Panc1 (cell line): ENCODE measurements at regions not wholly inside any gene's neighbourhood (a gene's known extent, or its start where the extent isn't known, plus 50 kb on each side); places are given as distances from the start of the nearest gene placed in this dataset.

Experiments used
- ATAC-seq: fragments of 200-7000 bp; cut with Tn5 transposase; 2 replicates; pipeline ENCODE4 v1.9.1; 2020; ENCODE audit warnings: mild to moderate bottlenecking, moderate library complexity
- BruUV-seq: library from RNA; stranded (reverse); fragments of 400-500 nt; replicated peaks from 2 replicates; lab custom pipeline; 2021; lab: Mats Ljungman, UMichigan
- CTCF ChIA-PET: fragments of 300-600 bp; sonication (Branson Sonifier 250); formaldehyde crosslinking; loops from one replicate; lab custom pipeline; 2022; ENCODE audit warnings: antibody characterized with exemption; lab: Charles Lee
- POLR2A ChIA-PET: fragments of 300-600 bp; sonication (Branson Sonifier 250); formaldehyde crosslinking; loops from one replicate; lab custom pipeline; 2022; ENCODE audit warnings: antibody characterized with exemption; lab: Charles Lee
- DNase-seq: peaks from one replicate; pipeline ENCODE4 v3.0.0-alpha.2; 2010; ENCODE audit warnings: low read depth, low spot score
- H3K27ac ChIP-seq: 2 replicates; pipeline ENCODE4 v1.5.1; 2011; ENCODE audit warnings: mild to moderate bottlenecking, low read length, inconsistent platforms
- H3K27me3 ChIP-seq: fragments of 200-500 bp; sonication (Bioruptor generic); 2 replicates; pipeline ENCODE4 v1.6.0; 2014; ENCODE audit warnings: low read length, inconsistent platforms; ENCODE audit not compliant: control insufficient read depth, insufficient read depth
- H3K36me3 ChIP-seq: fragments of 200-500 bp; sonication (Bioruptor generic); 2 replicates; pipeline ENCODE4 v1.5.1; 2014; ENCODE audit warnings: inconsistent platforms, mild to moderate bottlenecking, low read length, moderate library complexity; ENCODE audit not compliant: control insufficient read depth, insufficient read depth
- H3K4me1 ChIP-seq: 2 replicates; pipeline ENCODE4 v1.5.1; 2011; ENCODE audit warnings: inconsistent platforms, mild to moderate bottlenecking, low read length, moderate library complexity; ENCODE audit not compliant: control insufficient read depth, insufficient read depth
- H3K4me3 ChIP-seq, 2 experiments: 2 replicates each; pipeline ENCODE4 v1.5.1; 2011 to 2012; ENCODE audit warnings: low read depth in 2 of 2, low read length in 2 of 2, mild to moderate bottlenecking in 2 of 2, inconsistent platforms in 1 of 2, moderate library complexity in 1 of 2
- H3K9me3 ChIP-seq: fragments of 200-500 bp; sonication (Bioruptor generic); 2 replicates; pipeline ENCODE4 v1.5.1; 2014; ENCODE audit warnings: low read depth, mild to moderate bottlenecking, inconsistent platforms, low read length, moderate library complexity; ENCODE audit not compliant: control insufficient read depth, insufficient read depth
- POLR2AphosphoS5 ChIP-seq: IDR thresholded peaks from 2 replicates; pipeline ENCODE4 v1.6.1; 2012; ENCODE audit warnings: mild to moderate bottlenecking, low read depth, low read length, moderate library complexity
- SIN3A ChIP-seq: IDR thresholded peaks from 2 replicates; pipeline ENCODE4 v1.6.1; 2012; ENCODE audit warnings: low read depth, mild to moderate bottlenecking, low read length, moderate library complexity, borderline replicate concordance; ENCODE audit not compliant: insufficient read depth
- TCF7L2 ChIP-seq: IDR thresholded peaks from 2 replicates; pipeline ENCODE4 v1.6.1; 2011; ENCODE audit warnings: mild to moderate bottlenecking, low read depth, low read length, inconsistent platforms
- in situ Hi-C: cut with HindIII; loops from 2 replicates; pipeline ENCODE4 v1.10.0; 2016; ENCODE audit warnings: low sequenced_read_pairs, low pct_unique_long_range_greater_than_20kb
- intact Hi-C: fragments of 100-400 bp; cut with micrococcal nuclease; formaldehyde crosslinking; loops from one replicate; pipeline ENCODE4 v1.10.0; 2022; ENCODE audit not compliant: unreplicated experiment
- TF ChIP-seq, protein P1 (sequence below), 2 experiments: IDR thresholded peaks; 2 replicates each; pipeline ENCODE4 v1.6.1; 2011 to 2012; ENCODE audit warnings: low read depth in 2 of 2, control low read depth in 1 of 2, low read length in 1 of 2, mild to moderate bottlenecking in 1 of 2, moderate library complexity in 1 of 2; ENCODE audit not compliant: insufficient read depth in 1 of 2
- TF ChIP-seq, protein P2 (sequence below): fragments of 450-650 bp; IDR thresholded peaks from 2 replicates; pipeline ENCODE4 v1.5.1; 2017; ENCODE audit warnings: mild to moderate bottlenecking

DNA sequence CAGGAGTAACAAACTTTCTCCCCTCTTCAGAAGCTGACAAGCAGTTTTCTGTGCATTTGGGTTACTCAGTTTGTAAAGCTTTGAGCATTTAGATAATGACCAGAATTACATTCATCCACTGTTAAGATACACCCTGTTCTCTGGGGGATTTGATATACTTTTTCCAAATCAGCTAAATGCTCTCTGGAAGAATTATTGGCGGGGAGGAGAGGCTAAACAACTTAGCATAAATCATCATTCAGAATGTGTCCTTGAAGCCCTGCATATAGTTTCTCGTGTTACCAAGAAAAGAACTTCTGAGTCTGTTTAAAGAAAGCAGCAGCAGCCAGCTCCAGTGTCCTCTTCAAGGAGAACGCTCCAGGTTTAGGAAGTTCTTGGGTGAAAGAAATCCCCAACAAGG is 54.9 kb upstream of the LDLRAD3 start:
- intact Hi-C loops, result no loop called here
- TF ChIP-seq, protein P1, sequence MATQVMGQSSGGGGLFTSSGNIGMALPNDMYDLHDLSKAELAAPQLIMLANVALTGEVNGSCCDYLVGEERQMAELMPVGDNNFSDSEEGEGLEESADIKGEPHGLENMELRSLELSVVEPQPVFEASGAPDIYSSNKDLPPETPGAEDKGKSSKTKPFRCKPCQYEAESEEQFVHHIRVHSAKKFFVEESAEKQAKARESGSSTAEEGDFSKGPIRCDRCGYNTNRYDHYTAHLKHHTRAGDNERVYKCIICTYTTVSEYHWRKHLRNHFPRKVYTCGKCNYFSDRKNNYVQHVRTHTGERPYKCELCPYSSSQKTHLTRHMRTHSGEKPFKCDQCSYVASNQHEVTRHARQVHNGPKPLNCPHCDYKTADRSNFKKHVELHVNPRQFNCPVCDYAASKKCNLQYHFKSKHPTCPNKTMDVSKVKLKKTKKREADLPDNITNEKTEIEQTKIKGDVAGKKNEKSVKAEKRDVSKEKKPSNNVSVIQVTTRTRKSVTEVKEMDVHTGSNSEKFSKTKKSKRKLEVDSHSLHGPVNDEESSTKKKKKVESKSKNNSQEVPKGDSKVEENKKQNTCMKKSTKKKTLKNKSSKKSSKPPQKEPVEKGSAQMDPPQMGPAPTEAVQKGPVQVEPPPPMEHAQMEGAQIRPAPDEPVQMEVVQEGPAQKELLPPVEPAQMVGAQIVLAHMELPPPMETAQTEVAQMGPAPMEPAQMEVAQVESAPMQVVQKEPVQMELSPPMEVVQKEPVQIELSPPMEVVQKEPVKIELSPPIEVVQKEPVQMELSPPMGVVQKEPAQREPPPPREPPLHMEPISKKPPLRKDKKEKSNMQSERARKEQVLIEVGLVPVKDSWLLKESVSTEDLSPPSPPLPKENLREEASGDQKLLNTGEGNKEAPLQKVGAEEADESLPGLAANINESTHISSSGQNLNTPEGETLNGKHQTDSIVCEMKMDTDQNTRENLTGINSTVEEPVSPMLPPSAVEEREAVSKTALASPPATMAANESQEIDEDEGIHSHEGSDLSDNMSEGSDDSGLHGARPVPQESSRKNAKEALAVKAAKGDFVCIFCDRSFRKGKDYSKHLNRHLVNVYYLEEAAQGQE (IDR thresholded peaks at IDR 0.05; ENCODE audit: insufficient read depth in 1 of 2, low read depth in 2 of 2, low read length in 1 of 2), result no peak
- TF ChIP-seq, protein P2, sequence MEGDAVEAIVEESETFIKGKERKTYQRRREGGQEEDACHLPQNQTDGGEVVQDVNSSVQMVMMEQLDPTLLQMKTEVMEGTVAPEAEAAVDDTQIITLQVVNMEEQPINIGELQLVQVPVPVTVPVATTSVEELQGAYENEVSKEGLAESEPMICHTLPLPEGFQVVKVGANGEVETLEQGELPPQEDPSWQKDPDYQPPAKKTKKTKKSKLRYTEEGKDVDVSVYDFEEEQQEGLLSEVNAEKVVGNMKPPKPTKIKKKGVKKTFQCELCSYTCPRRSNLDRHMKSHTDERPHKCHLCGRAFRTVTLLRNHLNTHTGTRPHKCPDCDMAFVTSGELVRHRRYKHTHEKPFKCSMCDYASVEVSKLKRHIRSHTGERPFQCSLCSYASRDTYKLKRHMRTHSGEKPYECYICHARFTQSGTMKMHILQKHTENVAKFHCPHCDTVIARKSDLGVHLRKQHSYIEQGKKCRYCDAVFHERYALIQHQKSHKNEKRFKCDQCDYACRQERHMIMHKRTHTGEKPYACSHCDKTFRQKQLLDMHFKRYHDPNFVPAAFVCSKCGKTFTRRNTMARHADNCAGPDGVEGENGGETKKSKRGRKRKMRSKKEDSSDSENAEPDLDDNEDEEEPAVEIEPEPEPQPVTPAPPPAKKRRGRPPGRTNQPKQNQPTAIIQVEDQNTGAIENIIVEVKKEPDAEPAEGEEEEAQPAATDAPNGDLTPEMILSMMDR, result no peak
- TF ChIP-seq POLR2AphosphoS5, result no peak
- no peak for TF ChIP-seq TCF7L2
- no peak for TF ChIP-seq SIN3A
- ATAC-seq (no peak), DNase-seq (no peak)
- Histone ChIP-seq H3K27me3 (no peaks in the 10 kb centered on the region; the same call in 1 of the 2 replicates), H3K4me1 (0 out of 2 replicates have a peak, but pooled peaks cover 6% of the 10 kb centered on the region), H3K4me3 (no peak overlapping the region), H3K9me3 (no peaks in the 10 kb centered on the region), H3K36me3 (no peaks in the 10 kb centered on the region), H3K27ac (no peak overlapping the region)
- CTCF ChIA-PET, result interaction anchor here (0.6 kb wide), 1 partner anchor 33 kb away, joined by 9 read pairs; no protein-coding TSS in a partner anchor
- BruUV-seq, result no TSS peak
- POLR2A ChIA-PET, result no interaction called here
- in situ Hi-C loops, result no loop called here

DNA sequence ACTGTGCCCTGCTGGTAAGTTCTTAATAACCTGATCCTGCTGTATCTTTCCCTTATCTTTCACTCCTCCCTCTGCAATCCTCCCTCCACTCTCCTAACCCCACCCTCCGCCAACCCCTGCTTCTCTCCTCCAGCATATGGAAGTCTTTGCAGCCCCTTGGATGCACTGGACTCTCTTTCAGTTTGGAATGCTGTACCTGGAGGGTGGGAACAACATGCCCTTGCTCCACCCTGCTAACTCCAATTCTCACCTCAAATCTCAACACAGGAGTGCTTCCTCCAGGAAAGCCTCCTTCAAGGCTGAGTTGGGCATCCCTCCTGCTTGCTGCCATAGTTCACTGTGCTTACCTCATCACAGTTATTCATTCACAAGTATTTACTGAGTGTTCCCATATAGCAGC is 52.8 kb upstream of the LDLRAD3 start:
- intact Hi-C loops, result no loop called here
- in situ Hi-C loops, result no loop called here
- Histone ChIP-seq H3K36me3 (no peaks in the 10 kb centered on the region), H3K9me3 (no peaks in the 10 kb centered on the region), H3K27ac (no peak overlapping the region), H3K4me3 (no peak overlapping the region), H3K27me3 (no peaks in the 10 kb centered on the region; the same call in 1 of the 2 replicates), H3K4me1 (0 out of 2 replicates have a peak, but pooled peaks cover 6% of the 10 kb centered on the region)
- no TSS peak for BruUV-seq
- ATAC-seq, result no peak
- ChIA-PET CTCF (no interaction called here), POLR2A (interaction anchor here (0.5 kb wide), 1 partner anchor 15 kb away, joined by 3 read pairs; no protein-coding TSS in a partner anchor)
- DNase-seq, result no peak
- TF ChIP-seq SIN3A (no peak), TCF7L2 (no peak), POLR2AphosphoS5 (no peak)
- TF ChIP-seq, protein P2, result no peak
- TF ChIP-seq, protein P1 (IDR thresholded peaks at IDR 0.05; ENCODE audit: insufficient read depth in 1 of 2, low read depth in 2 of 2, low read length in 1 of 2), result no peak
